ENCODE measurements at regions not wholly inside any gene's neighbourhood (a gene's known extent, or its start where the extent isn't known, plus 50 kb on each side); places are given as distances from the start of the nearest gene placed in this dataset.

DNA sequence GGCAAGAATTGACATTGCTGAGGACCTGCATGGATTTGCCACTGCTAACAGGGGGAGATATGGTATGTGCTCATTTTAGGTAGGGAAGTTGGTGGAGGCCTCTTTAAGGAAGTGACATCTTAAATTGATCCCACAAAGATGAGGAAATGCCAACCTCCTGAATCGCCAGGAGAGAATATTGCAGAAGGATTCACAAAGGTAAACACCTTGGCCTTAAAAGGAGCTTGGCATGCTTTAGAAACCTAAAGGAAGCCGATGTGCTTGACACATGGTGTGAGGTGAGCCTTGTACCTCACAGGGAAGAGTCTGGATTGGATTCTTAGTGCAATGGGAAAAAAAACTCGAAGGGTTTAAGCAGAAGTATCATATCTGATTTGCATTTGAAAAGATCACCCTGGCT lies 470.5 kb upstream of the DAB1 start:
- TF ChIP-seq, protein P1, sequence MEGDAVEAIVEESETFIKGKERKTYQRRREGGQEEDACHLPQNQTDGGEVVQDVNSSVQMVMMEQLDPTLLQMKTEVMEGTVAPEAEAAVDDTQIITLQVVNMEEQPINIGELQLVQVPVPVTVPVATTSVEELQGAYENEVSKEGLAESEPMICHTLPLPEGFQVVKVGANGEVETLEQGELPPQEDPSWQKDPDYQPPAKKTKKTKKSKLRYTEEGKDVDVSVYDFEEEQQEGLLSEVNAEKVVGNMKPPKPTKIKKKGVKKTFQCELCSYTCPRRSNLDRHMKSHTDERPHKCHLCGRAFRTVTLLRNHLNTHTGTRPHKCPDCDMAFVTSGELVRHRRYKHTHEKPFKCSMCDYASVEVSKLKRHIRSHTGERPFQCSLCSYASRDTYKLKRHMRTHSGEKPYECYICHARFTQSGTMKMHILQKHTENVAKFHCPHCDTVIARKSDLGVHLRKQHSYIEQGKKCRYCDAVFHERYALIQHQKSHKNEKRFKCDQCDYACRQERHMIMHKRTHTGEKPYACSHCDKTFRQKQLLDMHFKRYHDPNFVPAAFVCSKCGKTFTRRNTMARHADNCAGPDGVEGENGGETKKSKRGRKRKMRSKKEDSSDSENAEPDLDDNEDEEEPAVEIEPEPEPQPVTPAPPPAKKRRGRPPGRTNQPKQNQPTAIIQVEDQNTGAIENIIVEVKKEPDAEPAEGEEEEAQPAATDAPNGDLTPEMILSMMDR (IDR thresholded peaks at IDR 0.05; ENCODE audit: insufficient read depth, low read length, poor library complexity, severe bottlenecking) = no peak
- TF ChIP-seq EZH2phosphoT487 (conservative IDR thresholded peaks at IDR 0.05; ENCODE audit: low read length) = no peak
- Histone ChIP-seq H3K79me2 (ENCODE audit: insufficient read depth, low read length) (no peaks in the 10 kb centered on the region), H3K9ac (ENCODE audit: low read length) (no peak overlapping the region), H4K20me1 (ENCODE audit: low read depth, low read length) (no peaks in the 10 kb centered on the region), H2AFZ (ENCODE audit: low read depth, low read length, severe bottlenecking) (no peak overlapping the region), H3K27ac (ENCODE audit: low read depth, low read length) (no peak overlapping the region), H3K27me3 (ENCODE audit: low read length) (no peaks in the 10 kb centered on the region), H3K9me2 (replicated peaks; ENCODE audit: insufficient read depth, low read length) (no peaks in the 10 kb centered on the region), H3K9me3 (ENCODE audit: insufficient read depth, low read length) (no peaks in the 10 kb centered on the region), H3K36me3 (ENCODE audit: low read length) (no peaks in the 10 kb centered on the region), H3K4me3 (ENCODE audit: insufficient read depth, low read length, poor library complexity, severe bottlenecking) (no peak overlapping the region), H3K4me2 (ENCODE audit: low read depth, low read length, poor library complexity, severe bottlenecking) (no peak overlapping the region), H3F3A (ENCODE audit: insufficient read depth) (no peaks in the 10 kb centered on the region)

DNA sequence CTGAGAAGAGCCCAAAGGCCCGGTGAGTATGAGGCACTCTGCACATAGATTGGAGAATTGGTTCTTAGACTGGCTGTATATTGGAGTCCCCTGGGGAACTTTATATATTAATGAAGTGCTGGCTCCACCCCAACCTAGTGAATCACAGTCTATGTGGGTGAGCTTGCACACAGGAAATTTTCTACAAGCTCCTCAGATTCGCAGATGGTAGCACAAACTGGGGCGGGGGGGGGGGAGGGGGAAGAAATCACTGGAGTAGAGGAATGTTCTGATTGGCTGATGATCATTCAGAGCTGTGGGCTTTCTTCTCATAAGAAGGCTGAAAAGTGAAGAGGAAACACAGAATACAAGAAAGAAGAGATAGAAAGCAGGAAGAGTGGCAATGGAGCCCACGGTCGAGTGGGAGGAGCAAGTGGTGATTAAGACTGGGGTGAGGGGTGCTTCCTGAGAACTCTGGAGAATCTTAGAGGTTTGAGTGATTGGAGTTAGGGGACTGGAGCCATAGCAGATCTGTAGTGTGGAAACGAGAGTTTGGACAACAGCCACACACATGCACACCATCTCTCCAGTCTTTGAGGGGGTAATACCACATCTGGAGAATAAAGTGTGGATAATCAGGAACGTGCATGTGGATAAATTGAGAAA lies 465.9 kb upstream of the DAB1 start:
- Histone ChIP-seq H3K9me2 (replicated peaks; ENCODE audit: insufficient read depth, low read length) (no peaks in the 10 kb centered on the region), H3K4me2 (ENCODE audit: low read depth, low read length, poor library complexity, severe bottlenecking) (no peak overlapping the region), H2AFZ (ENCODE audit: low read depth, low read length, severe bottlenecking) (no peak overlapping the region), H3K36me3 (ENCODE audit: low read length) (no peaks in the 10 kb centered on the region), H3K27me3 (ENCODE audit: low read length) (no peaks in the 10 kb centered on the region), H3K9me3 (ENCODE audit: insufficient read depth, low read length) (no peaks in the 10 kb centered on the region), H3K79me2 (ENCODE audit: insufficient read depth, low read length) (no peaks in the 10 kb centered on the region), H3F3A (ENCODE audit: insufficient read depth) (no peaks in the 10 kb centered on the region), H3K9ac (ENCODE audit: low read length) (no peak overlapping the region), H3K27ac (ENCODE audit: low read depth, low read length) (no peak overlapping the region), H4K20me1 (ENCODE audit: low read depth, low read length) (no peaks in the 10 kb centered on the region), H3K4me3 (ENCODE audit: insufficient read depth, low read length, poor library complexity, severe bottlenecking) (no peak overlapping the region)
- TF ChIP-seq EZH2phosphoT487 (conservative IDR thresholded peaks at IDR 0.05; ENCODE audit: low read length) = no peak
- TF ChIP-seq, protein P1 (IDR thresholded peaks at IDR 0.05; ENCODE audit: insufficient read depth, low read length, poor library complexity, severe bottlenecking) = no peak

- H2AFZ ChIP-seq (ENCODE audit: low read depth, low read length, severe bottlenecking) = no peak overlapping the region
- no peak overlapping the region for H3K4me3 ChIP-seq (ENCODE audit: insufficient read depth, low read length, poor library complexity, severe bottlenecking)
- TF ChIP-seq, protein P1 (IDR thresholded peaks at IDR 0.05; ENCODE audit: insufficient read depth, low read length, poor library complexity, severe bottlenecking) = no peak
- no peaks in the 10 kb centered on the region for H4K20me1 ChIP-seq (ENCODE audit: low read depth, low read length)
- H3K9me3 ChIP-seq (ENCODE audit: insufficient read depth, low read length) = no peaks in the 10 kb centered on the region
- H3K36me3 ChIP-seq (ENCODE audit: low read length) = no peaks in the 10 kb centered on the region
- no peaks in the 10 kb centered on the region for H3K79me2 ChIP-seq (ENCODE audit: insufficient read depth, low read length)
- H3K9me2 ChIP-seq (replicated peaks; ENCODE audit: insufficient read depth, low read length) = no peaks in the 10 kb centered on the region
- no peaks in the 10 kb centered on the region for H3K27me3 ChIP-seq (ENCODE audit: low read length)
- no peak overlapping the region for H3K4me2 ChIP-seq (ENCODE audit: low read depth, low read length, poor library complexity, severe bottlenecking)
- H3K27ac ChIP-seq (ENCODE audit: low read depth, low read length) = no peak overlapping the region
- H3K9ac ChIP-seq (ENCODE audit: low read length) = no peak overlapping the region
- H3F3A ChIP-seq (ENCODE audit: insufficient read depth) = no peaks in the 10 kb centered on the region
These were observed 464.2 kb upstream of the DAB1 start for GRCh38 chr1:57887964-57888491.
